Mucosa of descending colon (tissue), 3 donors: ENCODE measurements at regions not wholly inside any gene's neighbourhood (a gene's known extent, or its start where the extent isn't known, plus 50 kb on each side); places are given as distances from the start of the nearest gene placed in this dataset.

Experiments used
- ATAC-seq: fragments of 200-7000 bp; cut with Tn5 transposase; one replicate; pipeline ENCODE4 v1.9.1; 2020; ENCODE audit warnings: mild to moderate bottlenecking, moderate library complexity
- DNase-seq, 3 donors: peaks; one replicate each; pipeline ENCODE4 v3.0.0-alpha.2; 2020
- H3K36me3 ChIP-seq: fragments of 200-600 bp; one replicate; pipeline ENCODE4 v1.8.0; 2021; ENCODE audit warnings: low read depth, mild to moderate bottlenecking
- H3K4me1 ChIP-seq: fragments of 200-600 bp; one replicate; pipeline ENCODE4 v1.8.0; 2021; ENCODE audit warnings: low read depth, mild to moderate bottlenecking
- H3K4me3 ChIP-seq: fragments of 200-600 bp; one replicate; pipeline ENCODE4 v1.8.0; 2021; ENCODE audit warnings: mild to moderate bottlenecking
- H3K9me3 ChIP-seq: fragments of 200-600 bp; one replicate; pipeline ENCODE4 v1.8.0; 2021; ENCODE audit warnings: mild to moderate bottlenecking
- intact Hi-C, 2 donors: fragments of 100-400 bp; cut with DNase I in 1 of 2; cut with micrococcal nuclease in 1 of 2; formaldehyde crosslinking; loops; one replicate each; pipeline versions ENCODE4 v1.11.0 to v1.11.1; 2022; cut with DNase I, micrococcal nuclease
- TF ChIP-seq, protein P1 (sequence below): fragments of 200-600 bp; IDR thresholded peaks from one replicate; pipeline ENCODE4 v1.8.0; 2022; ENCODE audit warnings: antibody characterized with exemption, mild to moderate bottlenecking
- donor health status: DM: no; HTN: no; CAD: no; lungs with moderate emphysema.
- donor health status: DM: no; HTN: no; CAD: no.
- donor health status: DM: no; HTN: yes; CAD: no.

DNA sequence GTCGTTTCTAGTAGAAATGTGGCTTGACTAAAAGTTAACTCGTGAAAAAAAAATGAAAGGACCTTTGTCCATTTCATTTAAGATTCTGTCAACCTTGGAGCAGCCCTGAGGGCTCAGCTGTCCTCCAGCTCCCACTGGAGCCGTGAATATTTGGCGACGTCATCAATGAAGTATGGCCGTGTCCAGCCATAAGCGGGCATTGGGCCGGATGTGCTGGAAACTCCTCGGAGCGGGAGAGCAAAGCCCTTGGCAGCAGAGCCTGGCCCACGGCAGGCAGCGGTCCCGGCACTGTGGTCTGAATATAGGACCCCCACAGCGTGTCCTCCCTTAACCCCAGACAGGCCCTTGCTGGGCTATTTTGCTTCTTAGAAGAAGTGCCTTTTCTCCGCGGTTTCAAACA lies 50.0 kb downstream of the JAKMIP3 start:
- no peaks in the 10 kb centered on the region for H3K4me1 ChIP-seq
- TF ChIP-seq, protein P1, sequence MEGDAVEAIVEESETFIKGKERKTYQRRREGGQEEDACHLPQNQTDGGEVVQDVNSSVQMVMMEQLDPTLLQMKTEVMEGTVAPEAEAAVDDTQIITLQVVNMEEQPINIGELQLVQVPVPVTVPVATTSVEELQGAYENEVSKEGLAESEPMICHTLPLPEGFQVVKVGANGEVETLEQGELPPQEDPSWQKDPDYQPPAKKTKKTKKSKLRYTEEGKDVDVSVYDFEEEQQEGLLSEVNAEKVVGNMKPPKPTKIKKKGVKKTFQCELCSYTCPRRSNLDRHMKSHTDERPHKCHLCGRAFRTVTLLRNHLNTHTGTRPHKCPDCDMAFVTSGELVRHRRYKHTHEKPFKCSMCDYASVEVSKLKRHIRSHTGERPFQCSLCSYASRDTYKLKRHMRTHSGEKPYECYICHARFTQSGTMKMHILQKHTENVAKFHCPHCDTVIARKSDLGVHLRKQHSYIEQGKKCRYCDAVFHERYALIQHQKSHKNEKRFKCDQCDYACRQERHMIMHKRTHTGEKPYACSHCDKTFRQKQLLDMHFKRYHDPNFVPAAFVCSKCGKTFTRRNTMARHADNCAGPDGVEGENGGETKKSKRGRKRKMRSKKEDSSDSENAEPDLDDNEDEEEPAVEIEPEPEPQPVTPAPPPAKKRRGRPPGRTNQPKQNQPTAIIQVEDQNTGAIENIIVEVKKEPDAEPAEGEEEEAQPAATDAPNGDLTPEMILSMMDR = no peak
- DNase-seq (no peak), ATAC-seq (no peak)
- no peaks in the 10 kb centered on the region for H3K36me3 ChIP-seq
- H3K4me3 ChIP-seq = no peak overlapping the region
- no peaks in the 10 kb centered on the region for H3K9me3 ChIP-seq
- intact Hi-C loops = no loop called here

DNA sequence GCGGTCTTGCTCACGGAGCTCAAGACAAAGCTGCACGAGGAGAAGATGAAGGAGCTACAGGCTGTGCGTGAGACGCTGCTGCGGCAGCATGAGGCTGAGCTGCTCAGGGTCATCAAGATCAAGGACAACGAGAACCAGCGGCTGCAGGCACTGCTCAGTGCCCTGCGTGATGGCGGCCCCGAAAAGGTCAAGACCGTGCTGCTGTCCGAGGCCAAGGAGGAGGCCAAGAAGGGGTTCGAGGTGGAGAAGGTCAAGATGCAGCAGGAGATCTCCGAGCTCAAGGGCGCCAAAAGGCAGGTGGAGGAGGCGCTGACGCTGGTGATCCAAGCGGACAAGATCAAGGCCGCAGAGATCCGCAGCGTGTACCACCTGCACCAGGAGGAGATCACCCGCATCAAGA lies 51.4 kb downstream of the JAKMIP3 start:
- no peak for ATAC-seq
- no peak for DNase-seq
- H3K4me1 ChIP-seq = no peaks in the 10 kb centered on the region
- intact Hi-C loops = no loop called here
- no peaks in the 10 kb centered on the region for H3K36me3 ChIP-seq
- H3K4me3 ChIP-seq = no peak overlapping the region
- H3K9me3 ChIP-seq = no peaks in the 10 kb centered on the region
- TF ChIP-seq, protein P1 = no peak

DNA sequence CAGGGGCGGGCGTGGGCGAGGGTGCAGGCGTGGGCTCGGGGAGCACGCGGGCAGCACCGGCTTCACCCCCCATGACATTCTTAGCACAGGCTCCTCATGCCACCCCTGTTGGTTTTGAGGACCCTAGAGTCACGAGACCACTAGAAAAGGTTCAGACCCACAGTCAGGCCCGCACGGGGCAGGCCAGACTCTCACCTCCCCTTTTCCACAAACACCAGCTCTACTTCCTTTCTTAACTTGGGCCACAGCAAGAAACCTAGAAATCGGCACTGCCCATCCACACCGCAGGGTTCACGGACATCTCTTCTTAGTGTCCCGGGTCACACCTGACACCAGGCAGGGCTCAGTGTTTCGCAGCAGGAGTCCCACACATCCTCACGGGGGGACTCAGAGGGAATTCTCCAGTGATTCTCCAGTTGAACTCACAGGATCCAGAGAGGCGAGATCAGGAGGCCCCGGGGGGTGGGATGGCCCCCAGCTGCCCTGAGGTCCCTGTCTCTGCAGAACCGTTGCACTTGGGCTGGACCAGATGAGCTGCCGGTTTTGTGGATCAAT lies 52.0 kb downstream of the JAKMIP3 start:
- ATAC-seq (no peak), DNase-seq (peak in 1 of 3 donors; percentile 29)
- H3K4me3 ChIP-seq = no peak overlapping the region
- intact Hi-C loops = no loop called here
- TF ChIP-seq, protein P1 = no peak
- H3K36me3 ChIP-seq = no peaks in the 10 kb centered on the region
- H3K4me1 ChIP-seq = no peaks in the 10 kb centered on the region
- H3K9me3 ChIP-seq = no peaks in the 10 kb centered on the region

DNA sequence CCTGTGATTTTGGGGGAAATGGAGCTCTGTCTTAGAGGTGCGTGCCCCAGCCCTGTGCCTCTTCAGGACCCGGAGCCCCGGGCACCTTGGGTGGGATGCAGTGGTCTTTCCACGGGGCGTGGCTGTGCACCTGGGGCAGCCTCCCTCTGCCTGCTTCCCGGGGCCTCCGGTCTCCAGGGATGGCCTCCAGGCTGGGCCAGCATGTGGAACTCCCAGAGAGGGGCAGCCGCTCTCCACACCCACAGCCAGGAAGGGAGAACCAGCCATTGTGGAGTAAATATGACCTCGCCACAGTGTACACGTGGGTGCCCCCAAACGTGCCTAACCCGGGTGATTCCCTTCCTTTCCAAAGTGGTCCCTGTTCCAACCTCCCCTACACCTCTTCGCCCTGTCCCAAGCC lies 52.6 kb downstream of the JAKMIP3 start:
- TF ChIP-seq, protein P1 = no peak
- Histone ChIP-seq H3K9me3 (no peaks in the 10 kb centered on the region), H3K36me3 (no peaks in the 10 kb centered on the region), H3K4me3 (no peak overlapping the region), H3K4me1 (no peaks in the 10 kb centered on the region)
- peak in 1 of 3 donors; percentile 40 for DNase-seq
- no peak for ATAC-seq
- intact Hi-C loops = no loop called here

DNA sequence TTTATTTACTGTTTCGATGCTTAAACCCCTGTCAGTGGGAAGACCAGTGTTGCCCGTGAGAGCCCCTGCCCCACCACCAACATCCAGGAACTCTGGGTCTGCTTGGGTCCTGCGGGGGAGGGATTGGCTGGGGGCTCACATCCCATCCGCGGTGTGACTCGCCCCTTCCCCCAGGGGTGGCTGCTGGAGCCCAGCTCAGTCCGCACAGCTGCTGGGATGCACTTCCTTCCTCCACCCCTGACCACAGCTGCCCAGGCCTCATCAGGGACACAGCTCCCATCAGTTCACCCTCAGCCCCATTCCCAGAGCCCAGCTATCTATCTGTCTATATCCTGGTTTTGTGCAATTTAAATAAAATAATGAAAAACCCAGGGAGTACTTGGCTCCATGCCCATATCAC lies 54.5 kb downstream of the JAKMIP3 start:
- intact Hi-C loops = no loop called here
- ATAC-seq = no peak
- no peaks in the 10 kb centered on the region for H3K4me1 ChIP-seq
- no peaks in the 10 kb centered on the region for H3K36me3 ChIP-seq
- no peaks in the 10 kb centered on the region for H3K9me3 ChIP-seq
- H3K4me3 ChIP-seq = no peak overlapping the region
- TF ChIP-seq, protein P1 = no peak
- DNase-seq = peak in 1 of 3 donors; percentile 32
